Hepatocyte (in vitro differentiated cells): ENCODE measurements at regions not wholly inside any gene's neighbourhood (a gene's known extent, or its start where the extent isn't known, plus 50 kb on each side); places are given as distances from the start of the nearest gene placed in this dataset.

Source experiments
- DNase-seq: peaks from one replicate; pipeline ENCODE4 v3.0.0-alpha.2; 2016; ENCODE audit warnings: low spot score
- H2AFZ ChIP-seq: fragments of 200-600 bp; sonication (generic); 2 replicates; pipeline ENCODE4 v1.6.0; 2016; ENCODE audit warnings: antibody characterized with exemption, mild to moderate bottlenecking
- H3K27ac ChIP-seq: fragments of 200-600 bp; sonication (generic); 2 replicates; pipeline ENCODE4 v1.5.1; 2016; ENCODE audit warnings: mild to moderate bottlenecking
- H3K27me3 ChIP-seq: fragments of 200-600 bp; sonication (generic); 2 replicates; pipeline ENCODE4 v1.6.1; 2016
- H3K36me3 ChIP-seq: fragments of 200-600 bp; sonication (generic); replicated peaks from 2 replicates; pipeline ENCODE4 v1.5.1; 2016; ENCODE audit warnings: low read depth; ENCODE audit not compliant: insufficient read depth
- H3K4me1 ChIP-seq: fragments of 200-600 bp; sonication (generic); 2 replicates; pipeline ENCODE4 v1.5.1; 2016; ENCODE audit warnings: mild to moderate bottlenecking, moderate library complexity; ENCODE audit not compliant: insufficient read depth
- H3K4me2 ChIP-seq: fragments of 200-600 bp; sonication (generic); 2 replicates; pipeline ENCODE4 v1.6.0; 2016
- H3K4me3 ChIP-seq: fragments of 200-600 bp; sonication (generic); 2 replicates; pipeline ENCODE4 v1.5.1; 2016; ENCODE audit warnings: mild to moderate bottlenecking
- H3K79me2 ChIP-seq: fragments of 200-600 bp; sonication (generic); 2 replicates; pipeline ENCODE4 v1.6.0; 2017; ENCODE audit warnings: mild to moderate bottlenecking
- H3K9me2 ChIP-seq: fragments of 200-600 bp; sonication (generic); replicated peaks from 2 replicates; pipeline ENCODE4 v1.6.0; 2017; ENCODE audit warnings: mild to moderate bottlenecking; ENCODE audit not compliant: insufficient read depth
- H3K9me3 ChIP-seq: fragments of 200-600 bp; sonication (generic); 2 replicates; pipeline ENCODE4 v1.5.1; 2016; ENCODE audit warnings: low read depth, mild to moderate bottlenecking
- H4K20me1 ChIP-seq: fragments of 200-600 bp; sonication (generic); 2 replicates; pipeline ENCODE4 v1.6.0; 2016; ENCODE audit warnings: mild to moderate bottlenecking; ENCODE audit not compliant: insufficient read depth, poor library complexity, severe bottlenecking
- EZH2 ChIP-seq: fragments of 200-600 bp; sonication (generic); IDR thresholded peaks from 2 replicates; pipeline ENCODE4 v1.6.1; 2016; ENCODE audit warnings: antibody characterized with exemption, mild to moderate bottlenecking, borderline replicate concordance
- EZH2phosphoT487 ChIP-seq: fragments of 200-600 bp; sonication (generic); IDR thresholded peaks from one replicate; pipeline ENCODE4 v1.6.1; 2018; ENCODE audit warnings: antibody characterized with exemption, mild to moderate bottlenecking, low read depth, moderate library complexity; ENCODE audit not compliant: unreplicated experiment, severe bottlenecking
- WGBS: methylation state at CpG from one replicate; pipeline ENCODE4 v1.1.6; 2016; ENCODE audit warnings: low lambda C conversion rate; ENCODE audit errors: missing lambda C conversion rate; 5-methylcytosine and 5-hydroxymethylcytosine counted together
- TF ChIP-seq, protein P1 (sequence below): fragments of 200-600 bp; sonication (generic); IDR thresholded peaks from 2 replicates; pipeline ENCODE4 v1.5.1; 2016; ENCODE audit warnings: antibody characterized with exemption, mild to moderate bottlenecking; ENCODE audit not compliant: poor library complexity

DNA sequence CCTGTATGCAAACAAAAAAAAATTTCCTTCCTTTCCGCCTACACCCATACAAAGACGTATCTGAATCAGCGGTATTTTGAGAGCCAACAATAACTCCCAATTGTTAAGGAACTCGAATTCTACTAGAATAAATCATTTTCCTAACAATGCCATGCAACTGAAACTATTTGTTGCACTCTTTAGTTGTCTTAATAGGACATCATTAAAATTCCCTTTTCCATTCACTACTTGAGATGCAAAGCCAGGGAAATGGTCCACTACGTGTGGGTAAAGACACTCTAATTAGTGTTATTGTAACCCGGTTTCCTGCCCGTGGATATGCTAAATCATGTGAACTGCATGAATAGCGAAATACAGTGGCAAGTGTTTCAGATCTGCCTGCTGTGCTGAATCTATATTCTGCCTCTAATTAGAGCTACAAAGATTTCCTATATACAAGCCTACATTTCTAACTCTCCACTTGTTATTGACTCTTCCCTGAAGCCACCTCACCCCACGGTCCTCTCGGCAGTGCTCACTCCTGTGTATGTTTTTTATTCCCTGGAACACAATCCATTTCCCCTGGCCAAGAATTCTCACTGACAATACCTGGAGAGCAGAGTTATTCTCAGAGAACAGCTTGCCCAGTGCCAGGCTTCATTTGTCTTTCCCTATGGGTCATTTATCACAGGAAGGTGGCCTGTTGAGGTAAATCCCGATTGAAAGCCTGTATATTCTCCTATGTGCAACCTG, 168.3 kb downstream of the PAWR start:
- H3K9me3 ChIP-seq = no peaks in the 10 kb centered on the region
- H3K4me2 ChIP-seq = no peak overlapping the region
- 86% methylated on average over 11 of the region's 11 CpGs for WGBS

DNA sequence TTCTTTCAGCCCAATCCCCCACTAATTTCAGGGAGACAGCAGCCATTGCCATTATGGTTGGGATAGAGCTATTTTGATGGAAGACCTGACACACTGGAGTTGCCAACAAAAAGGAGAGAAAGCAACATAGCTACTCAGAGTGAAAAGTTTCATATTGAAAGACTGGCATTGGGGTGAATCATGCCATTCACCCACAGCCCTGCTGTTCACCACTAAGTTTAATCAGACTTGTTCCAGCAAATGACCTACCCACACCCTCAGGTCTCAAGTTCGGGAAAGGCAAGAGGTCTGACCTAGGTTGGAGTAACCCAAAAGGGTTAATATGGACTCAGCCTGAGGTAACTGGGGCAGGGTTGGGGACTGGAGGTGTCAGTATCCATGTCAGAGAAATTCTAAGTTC, 169.2 kb downstream of the PAWR start:
- no peaks in the 10 kb centered on the region for H4K20me1 ChIP-seq
- no peak for DNase-seq
- 100% methylated on average over 1 of the region's 1 CpG for WGBS
- no peak overlapping the region for H3K27ac ChIP-seq
- TF ChIP-seq EZH2 = no peak
- TF ChIP-seq EZH2phosphoT487 = no peak
- TF ChIP-seq, protein P1, sequence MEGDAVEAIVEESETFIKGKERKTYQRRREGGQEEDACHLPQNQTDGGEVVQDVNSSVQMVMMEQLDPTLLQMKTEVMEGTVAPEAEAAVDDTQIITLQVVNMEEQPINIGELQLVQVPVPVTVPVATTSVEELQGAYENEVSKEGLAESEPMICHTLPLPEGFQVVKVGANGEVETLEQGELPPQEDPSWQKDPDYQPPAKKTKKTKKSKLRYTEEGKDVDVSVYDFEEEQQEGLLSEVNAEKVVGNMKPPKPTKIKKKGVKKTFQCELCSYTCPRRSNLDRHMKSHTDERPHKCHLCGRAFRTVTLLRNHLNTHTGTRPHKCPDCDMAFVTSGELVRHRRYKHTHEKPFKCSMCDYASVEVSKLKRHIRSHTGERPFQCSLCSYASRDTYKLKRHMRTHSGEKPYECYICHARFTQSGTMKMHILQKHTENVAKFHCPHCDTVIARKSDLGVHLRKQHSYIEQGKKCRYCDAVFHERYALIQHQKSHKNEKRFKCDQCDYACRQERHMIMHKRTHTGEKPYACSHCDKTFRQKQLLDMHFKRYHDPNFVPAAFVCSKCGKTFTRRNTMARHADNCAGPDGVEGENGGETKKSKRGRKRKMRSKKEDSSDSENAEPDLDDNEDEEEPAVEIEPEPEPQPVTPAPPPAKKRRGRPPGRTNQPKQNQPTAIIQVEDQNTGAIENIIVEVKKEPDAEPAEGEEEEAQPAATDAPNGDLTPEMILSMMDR = no peak
- no peak overlapping the region for H2AFZ ChIP-seq
- H3K9me2 ChIP-seq = no peaks in the 10 kb centered on the region
- H3K36me3 ChIP-seq = no peaks in the 10 kb centered on the region
- no peaks in the 10 kb centered on the region for H3K27me3 ChIP-seq
- no peaks in the 10 kb centered on the region for H3K4me1 ChIP-seq
- no peaks in the 10 kb centered on the region for H3K79me2 ChIP-seq
- no peaks in the 10 kb centered on the region for H3K9me3 ChIP-seq
- H3K4me3 ChIP-seq = no peak overlapping the region
- H3K4me2 ChIP-seq = no peak overlapping the region

More for the DNA sequence above, 168.3 kb downstream of the PAWR start:
- Histone ChIP-seq H3K4me1 (no peaks in the 10 kb centered on the region), H3K27ac (no peak overlapping the region), H2AFZ (no peak overlapping the region), H3K9me2 (no peaks in the 10 kb centered on the region), H3K36me3 (no peaks in the 10 kb centered on the region), H3K4me3 (no peak overlapping the region), H3K27me3 (no peaks in the 10 kb centered on the region), H3K79me2 (no peaks in the 10 kb centered on the region), H4K20me1 (no peaks in the 10 kb centered on the region)
- TF ChIP-seq EZH2 (no peak), EZH2phosphoT487 (no peak)
- TF ChIP-seq, protein P1 = no peak
- no peak for DNase-seq

DNA sequence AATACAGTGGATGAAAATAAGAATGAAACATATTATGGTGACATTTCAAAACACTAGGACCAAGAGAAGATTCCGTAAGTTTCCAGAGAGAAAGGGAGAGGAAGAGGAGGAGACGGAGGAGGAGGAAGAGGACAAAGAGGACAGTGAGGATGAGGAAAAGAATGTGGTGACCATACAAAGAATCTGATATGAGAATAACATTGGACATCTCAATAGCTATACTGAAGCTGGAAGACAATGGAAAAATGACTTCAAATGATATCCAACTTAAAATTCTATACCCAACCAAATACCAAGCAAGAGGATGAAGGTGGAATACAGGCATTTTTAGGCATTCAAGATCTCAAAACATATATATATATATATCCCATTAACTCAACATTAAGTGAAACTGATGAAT, 173.4 kb downstream of the PAWR start:
- WGBS = 98% methylated on average over 2 of the region's 2 CpGs
- Histone ChIP-seq H3K4me2 (no peak overlapping the region), H3K27ac (no peak overlapping the region), H3K79me2 (no peaks in the 10 kb centered on the region), H3K36me3 (no peaks in the 10 kb centered on the region), H3K9me3 (no peaks in the 10 kb centered on the region), H3K4me3 (no peak overlapping the region), H4K20me1 (no peaks in the 10 kb centered on the region), H3K27me3 (no peaks in the 10 kb centered on the region), H2AFZ (no peak overlapping the region), H3K4me1 (no peaks in the 10 kb centered on the region), H3K9me2 (no peaks in the 10 kb centered on the region)
- DNase-seq = no peak
- no peak for TF ChIP-seq EZH2phosphoT487

DNA sequence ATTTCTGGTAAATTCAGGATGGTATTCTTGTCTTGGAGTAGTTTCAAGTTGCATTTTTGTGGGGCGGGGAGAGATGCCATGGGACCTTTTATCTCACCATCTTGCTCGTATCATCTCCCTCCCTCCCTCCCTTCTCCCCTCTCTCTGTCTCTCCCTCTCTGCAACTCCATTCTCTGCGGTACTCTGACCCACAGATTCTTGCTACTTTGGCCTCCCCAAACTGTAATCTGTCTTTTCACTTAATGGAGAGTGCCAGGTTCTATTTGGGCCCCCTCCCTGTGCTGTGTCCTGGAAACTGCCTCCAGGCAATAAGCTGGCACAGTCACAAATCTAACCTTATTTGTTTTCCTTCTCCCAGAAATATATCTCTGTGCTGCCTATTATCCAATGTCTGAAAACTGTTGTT, 175.2 kb downstream of the PAWR start:
- Histone ChIP-seq H3K79me2 (no peaks in the 10 kb centered on the region), H3K27ac (no peak overlapping the region), H2AFZ (no peak overlapping the region), H3K4me1 (no peaks in the 10 kb centered on the region), H3K4me3 (no peak overlapping the region), H3K4me2 (no peak overlapping the region), H3K9me2 (no peaks in the 10 kb centered on the region), H3K27me3 (no peaks in the 10 kb centered on the region), H3K36me3 (no peaks in the 10 kb centered on the region), H3K9me3 (no peaks in the 10 kb centered on the region), H4K20me1 (no peaks in the 10 kb centered on the region)
- no peak for DNase-seq
- 42% methylated on average over 2 of the region's 3 CpGs for WGBS
- no peak for TF ChIP-seq EZH2phosphoT487
- TF ChIP-seq EZH2 = no peak
- TF ChIP-seq, protein P1 = no peak
